ENCODE measurements at regions not wholly inside any gene's neighbourhood (a gene's known extent, or its start where the extent isn't known, plus 50 kb on each side); places are given as distances from the start of the nearest gene placed in this dataset.

GRCh38 chr1:188846468-188846867 is 1631.2 kb downstream of the BRINP3 start:
- no peak for DNase-seq (ENCODE audit: low read depth, low spot score)
- in situ Hi-C loops (cut with HindIII; ENCODE audit: low sequenced_read_pairs) = no loop called here
- TF ChIP-seq, protein P1, sequence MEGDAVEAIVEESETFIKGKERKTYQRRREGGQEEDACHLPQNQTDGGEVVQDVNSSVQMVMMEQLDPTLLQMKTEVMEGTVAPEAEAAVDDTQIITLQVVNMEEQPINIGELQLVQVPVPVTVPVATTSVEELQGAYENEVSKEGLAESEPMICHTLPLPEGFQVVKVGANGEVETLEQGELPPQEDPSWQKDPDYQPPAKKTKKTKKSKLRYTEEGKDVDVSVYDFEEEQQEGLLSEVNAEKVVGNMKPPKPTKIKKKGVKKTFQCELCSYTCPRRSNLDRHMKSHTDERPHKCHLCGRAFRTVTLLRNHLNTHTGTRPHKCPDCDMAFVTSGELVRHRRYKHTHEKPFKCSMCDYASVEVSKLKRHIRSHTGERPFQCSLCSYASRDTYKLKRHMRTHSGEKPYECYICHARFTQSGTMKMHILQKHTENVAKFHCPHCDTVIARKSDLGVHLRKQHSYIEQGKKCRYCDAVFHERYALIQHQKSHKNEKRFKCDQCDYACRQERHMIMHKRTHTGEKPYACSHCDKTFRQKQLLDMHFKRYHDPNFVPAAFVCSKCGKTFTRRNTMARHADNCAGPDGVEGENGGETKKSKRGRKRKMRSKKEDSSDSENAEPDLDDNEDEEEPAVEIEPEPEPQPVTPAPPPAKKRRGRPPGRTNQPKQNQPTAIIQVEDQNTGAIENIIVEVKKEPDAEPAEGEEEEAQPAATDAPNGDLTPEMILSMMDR (IDR thresholded peaks at IDR 0.05; ENCODE audit: low read depth, low read length) = no peak
- no peak overlapping the region for H3K4me3 ChIP-seq (ENCODE audit: low read depth, low read length)

- no peak for DNase-seq (ENCODE audit: low read depth, low spot score)
- in situ Hi-C loops (cut with HindIII; ENCODE audit: low sequenced_read_pairs) = no loop called here
- no peak overlapping the region for H3K4me3 ChIP-seq (ENCODE audit: low read depth, low read length)
Measured at GRCh38 chr1:188857526-188858087, 1620.1 kb downstream of the BRINP3 start.

DNA sequence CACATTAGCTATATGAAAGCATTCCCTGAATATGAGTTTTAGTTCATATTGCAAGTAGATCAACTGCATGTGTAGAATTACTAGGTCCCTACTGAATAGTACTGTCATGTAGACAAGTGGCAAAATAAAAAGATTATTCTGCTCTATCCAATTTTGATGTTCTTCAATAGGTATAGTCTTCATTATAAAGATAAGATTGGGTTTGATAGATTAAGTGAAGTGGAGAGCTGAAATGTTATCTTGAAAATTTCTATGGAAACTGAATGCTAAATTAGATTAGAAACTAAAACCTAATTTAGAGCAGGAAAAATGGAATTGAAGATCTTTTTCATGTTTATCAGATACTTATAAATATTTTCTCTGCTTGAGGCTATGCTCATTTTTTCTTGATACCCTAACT is 1610.0 kb downstream of the BRINP3 start:
- H3K4me3 ChIP-seq (ENCODE audit: low read depth, low read length) = no peak overlapping the region
- in situ Hi-C loops (cut with HindIII; ENCODE audit: low sequenced_read_pairs) = no loop called here
- DNase-seq (ENCODE audit: low read depth, low spot score) = no peak
- TF ChIP-seq, protein P1 (IDR thresholded peaks at IDR 0.05; ENCODE audit: low read depth, low read length) = no peak

More at GRCh38 chr1:188857526-188858087, 1620.1 kb downstream of the BRINP3 start:
- TF ChIP-seq, protein P1 (IDR thresholded peaks at IDR 0.05; ENCODE audit: low read depth, low read length) = no peak

GRCh38 chr1:188871164-188871563 is 1606.5 kb downstream of the BRINP3 start:
- TF ChIP-seq, protein P1 (IDR thresholded peaks at IDR 0.05; ENCODE audit: low read depth, low read length) = no peak
- in situ Hi-C loops (cut with HindIII; ENCODE audit: low sequenced_read_pairs) = no loop called here
- DNase-seq (ENCODE audit: low read depth, low spot score) = no peak
- H3K4me3 ChIP-seq (ENCODE audit: low read depth, low read length) = no peak overlapping the region

DNA sequence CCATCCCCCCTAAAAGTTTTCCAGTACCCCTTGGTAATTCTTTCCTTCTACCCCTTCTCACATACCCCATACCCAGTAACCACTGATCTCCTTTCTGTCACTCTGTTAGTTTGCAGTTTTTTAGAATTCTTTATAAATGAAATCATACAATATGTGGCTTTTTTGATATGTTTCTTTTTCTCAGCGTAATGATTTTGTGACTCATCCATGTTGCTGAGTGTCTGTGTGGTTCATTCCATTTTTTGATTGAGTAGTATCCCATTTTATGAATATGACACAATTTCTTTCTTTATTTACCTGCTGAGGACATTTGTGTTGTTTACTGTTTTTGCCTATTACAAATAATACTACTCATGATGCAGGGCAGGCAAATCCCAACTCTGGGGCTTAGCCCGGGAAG is 1605.3 kb downstream of the BRINP3 start:
- H3K4me3 ChIP-seq (ENCODE audit: low read depth, low read length) = no peak overlapping the region
- in situ Hi-C loops (cut with HindIII; ENCODE audit: low sequenced_read_pairs) = no loop called here
- DNase-seq (ENCODE audit: low read depth, low spot score) = no peak
- TF ChIP-seq, protein P1 (IDR thresholded peaks at IDR 0.05; ENCODE audit: low read depth, low read length) = no peak

DNA sequence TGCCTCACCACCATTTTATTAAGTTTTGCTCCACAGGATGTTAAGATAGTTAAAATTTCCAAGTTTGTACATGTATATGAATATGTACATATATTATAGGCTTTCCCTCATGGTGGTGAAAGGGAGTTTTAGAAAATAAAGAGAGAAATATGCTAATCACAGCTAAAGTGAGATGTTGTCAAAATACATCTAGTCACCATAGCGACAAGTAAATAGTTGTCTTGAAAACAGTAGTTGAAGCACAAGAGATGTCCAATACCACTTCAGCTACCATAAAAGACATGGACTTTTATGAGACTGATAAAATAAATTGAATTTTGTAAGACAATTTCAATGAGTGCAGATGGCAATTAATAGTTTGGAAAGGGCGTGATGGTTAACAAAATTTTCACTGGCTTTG is 1600.0 kb downstream of the BRINP3 start:
- in situ Hi-C loops (cut with HindIII; ENCODE audit: low sequenced_read_pairs) = no loop called here
- TF ChIP-seq, protein P1 (IDR thresholded peaks at IDR 0.05; ENCODE audit: low read depth, low read length) = no peak
- no peak overlapping the region for H3K4me3 ChIP-seq (ENCODE audit: low read depth, low read length)
- DNase-seq (ENCODE audit: low read depth, low spot score) = no peak

Data from astrocyte of the spinal cord (primary cell).